ENCODE measurements at regions not wholly inside any gene's neighbourhood (a gene's known extent, or its start where the extent isn't known, plus 50 kb on each side); places are given as distances from the start of the nearest gene placed in this dataset.

GRCh38 chr12:67827820-67828383, 161.3 kb upstream of the IFNG-AS1 start:
- Mint-ChIP-seq H3K9me3 (no peaks in the 10 kb centered on the region), H3K27me3 (no peaks in the 10 kb centered on the region), H3K4me1 (ENCODE audit: low read depth) (peaks cover 17% of the 10 kb centered on the region), H3K4me3 (peak overlapping the region; percentile 66), H3K36me3 (ENCODE audit: low read depth) (no peaks in the 10 kb centered on the region), H3K27ac (peak overlapping the region; percentile 85)

GRCh38 chr12:67829896-67830295, 159.4 kb upstream of the IFNG-AS1 start:
- no peak overlapping the region for H3K27ac Mint-ChIP-seq
- H3K4me1 Mint-ChIP-seq (ENCODE audit: low read depth): peaks cover 17% of the 10 kb centered on the region
- H3K27me3 Mint-ChIP-seq: no peaks in the 10 kb centered on the region
- no peaks in the 10 kb centered on the region for H3K36me3 Mint-ChIP-seq (ENCODE audit: low read depth)
- H3K4me3 Mint-ChIP-seq: no peak overlapping the region
- H3K9me3 Mint-ChIP-seq: no peaks in the 10 kb centered on the region

- Mint-ChIP-seq H3K27me3 (no peaks in the 10 kb centered on the region), H3K4me1 (ENCODE audit: low read depth) (peaks cover 17% of the 10 kb centered on the region), H3K36me3 (ENCODE audit: low read depth) (no peaks in the 10 kb centered on the region), H3K9me3 (peaks cover under 1% of the 10 kb centered on the region), H3K4me3 (no peak overlapping the region), H3K27ac (no peak overlapping the region)
Observed at GRCh38 chr12:67832155-67832554, 157.1 kb upstream of the IFNG-AS1 start.

- H3K27ac Mint-ChIP-seq: no peak overlapping the region
- peaks cover 8% of the 10 kb centered on the region for H3K9me3 Mint-ChIP-seq
- no peak overlapping the region for H3K4me3 Mint-ChIP-seq
- peaks cover 3% of the 10 kb centered on the region for H3K4me1 Mint-ChIP-seq (ENCODE audit: low read depth)
- no peaks in the 10 kb centered on the region for H3K36me3 Mint-ChIP-seq (ENCODE audit: low read depth)
- no peaks in the 10 kb centered on the region for H3K27me3 Mint-ChIP-seq
Observed at GRCh38 chr12:67833602-67834001, 155.6 kb upstream of the IFNG-AS1 start.

- H3K27me3 Mint-ChIP-seq: no peaks in the 10 kb centered on the region
- no peak overlapping the region for H3K27ac Mint-ChIP-seq
- peaks cover 13% of the 10 kb centered on the region for H3K9me3 Mint-ChIP-seq
- H3K4me3 Mint-ChIP-seq: no peak overlapping the region
- H3K4me1 Mint-ChIP-seq (ENCODE audit: low read depth): no peaks in the 10 kb centered on the region
- no peaks in the 10 kb centered on the region for H3K36me3 Mint-ChIP-seq (ENCODE audit: low read depth)
Observed at GRCh38 chr12:67837876-67838275, 151.4 kb upstream of the IFNG-AS1 start.

- no peaks in the 10 kb centered on the region for H3K36me3 Mint-ChIP-seq (ENCODE audit: low read depth)
Observed at GRCh38 chr12:67842124-67842523, 147.1 kb upstream of the IFNG-AS1 start.

DNA sequence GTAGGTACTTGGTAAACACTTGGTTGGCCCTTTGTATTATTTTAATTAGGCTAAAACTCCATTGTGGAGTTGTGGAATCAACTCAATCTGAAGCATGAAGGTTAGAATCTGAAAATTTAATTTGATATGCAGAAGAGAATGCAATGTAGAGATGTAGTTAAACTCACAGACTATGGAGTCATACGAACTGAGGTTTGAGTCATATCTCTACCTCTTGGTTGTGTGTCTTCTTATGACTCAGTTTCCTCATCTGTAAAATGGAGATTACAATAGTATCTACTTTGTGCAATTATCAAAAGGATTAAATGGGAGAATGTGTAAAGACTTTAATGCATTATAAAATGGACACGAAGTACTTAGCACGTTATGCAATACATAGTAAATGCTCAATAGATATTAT, 146.0 kb upstream of the IFNG-AS1 start:
- Mint-ChIP-seq H3K4me3 (no peak overlapping the region), H3K4me1 (ENCODE audit: low read depth) (peaks cover 3% of the 10 kb centered on the region), H3K27ac (no peak overlapping the region), H3K36me3 (ENCODE audit: low read depth) (no peaks in the 10 kb centered on the region), H3K9me3 (peaks cover 6% of the 10 kb centered on the region), H3K27me3 (no peaks in the 10 kb centered on the region)

More at GRCh38 chr12:67842124-67842523, 147.1 kb upstream of the IFNG-AS1 start:
- Mint-ChIP-seq H3K9me3 (peaks cover 12% of the 10 kb centered on the region), H3K27me3 (no peaks in the 10 kb centered on the region), H3K4me3 (no peak overlapping the region), H3K4me1 (ENCODE audit: low read depth) (peaks cover 3% of the 10 kb centered on the region), H3K27ac (no peak overlapping the region)

DNA sequence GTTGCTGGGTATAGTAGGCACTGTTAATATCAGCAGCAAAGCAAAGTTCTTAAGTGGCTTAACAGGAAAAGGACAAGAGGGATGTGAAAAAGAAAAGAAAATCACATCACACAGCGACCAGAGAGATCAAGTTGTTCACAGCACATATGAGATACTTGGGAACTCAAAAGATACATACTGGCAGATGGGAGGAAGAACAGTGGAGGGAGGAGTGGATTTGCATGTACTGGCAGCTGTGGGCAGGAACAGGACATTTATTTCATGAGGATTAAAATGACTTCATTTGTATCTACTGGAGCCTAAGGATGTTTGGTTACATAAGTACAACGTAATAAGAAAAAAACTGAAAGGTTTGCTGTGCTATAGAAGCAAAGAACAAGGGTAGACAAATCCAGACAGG, 136.5 kb upstream of the IFNG-AS1 start:
- H3K27ac Mint-ChIP-seq: no peak overlapping the region
- peaks cover 6% of the 10 kb centered on the region for H3K27me3 Mint-ChIP-seq
- no peaks in the 10 kb centered on the region for H3K36me3 Mint-ChIP-seq (ENCODE audit: low read depth)
- no peak overlapping the region for H3K4me3 Mint-ChIP-seq
- no peaks in the 10 kb centered on the region for H3K4me1 Mint-ChIP-seq (ENCODE audit: low read depth)
- H3K9me3 Mint-ChIP-seq: no peaks in the 10 kb centered on the region

- Mint-ChIP-seq H3K27ac (no peak overlapping the region), H3K9me3 (no peaks in the 10 kb centered on the region), H3K27me3 (peaks cover 6% of the 10 kb centered on the region), H3K4me1 (ENCODE audit: low read depth) (no peaks in the 10 kb centered on the region), H3K36me3 (ENCODE audit: low read depth) (no peaks in the 10 kb centered on the region), H3K4me3 (no peak overlapping the region)
Observed at GRCh38 chr12:67853204-67853603, 136.0 kb upstream of the IFNG-AS1 start.

DNA sequence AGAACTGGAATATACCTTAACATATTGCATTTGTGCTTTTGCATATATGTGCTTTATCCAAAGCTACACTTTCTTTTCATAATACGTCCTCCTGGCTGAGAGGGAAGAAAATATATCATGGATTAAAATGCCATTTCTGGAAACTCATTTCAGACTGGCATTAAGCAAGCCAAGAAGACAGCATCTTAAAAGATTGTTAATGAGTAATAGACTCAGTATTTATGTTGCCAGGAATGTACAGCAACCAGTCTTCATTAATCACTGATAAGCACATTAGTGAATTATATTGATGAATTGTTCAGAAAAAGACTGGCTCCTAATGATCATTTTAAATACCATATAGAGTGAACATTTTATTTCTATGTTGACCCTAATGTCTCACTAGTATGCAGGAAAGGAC, 134.9 kb upstream of the IFNG-AS1 start:
- peaks cover 6% of the 10 kb centered on the region for H3K27me3 Mint-ChIP-seq
- no peak overlapping the region for H3K4me3 Mint-ChIP-seq
- no peaks in the 10 kb centered on the region for H3K4me1 Mint-ChIP-seq (ENCODE audit: low read depth)
- H3K36me3 Mint-ChIP-seq (ENCODE audit: low read depth): no peaks in the 10 kb centered on the region
- no peak overlapping the region for H3K27ac Mint-ChIP-seq
- no peaks in the 10 kb centered on the region for H3K9me3 Mint-ChIP-seq

DNA sequence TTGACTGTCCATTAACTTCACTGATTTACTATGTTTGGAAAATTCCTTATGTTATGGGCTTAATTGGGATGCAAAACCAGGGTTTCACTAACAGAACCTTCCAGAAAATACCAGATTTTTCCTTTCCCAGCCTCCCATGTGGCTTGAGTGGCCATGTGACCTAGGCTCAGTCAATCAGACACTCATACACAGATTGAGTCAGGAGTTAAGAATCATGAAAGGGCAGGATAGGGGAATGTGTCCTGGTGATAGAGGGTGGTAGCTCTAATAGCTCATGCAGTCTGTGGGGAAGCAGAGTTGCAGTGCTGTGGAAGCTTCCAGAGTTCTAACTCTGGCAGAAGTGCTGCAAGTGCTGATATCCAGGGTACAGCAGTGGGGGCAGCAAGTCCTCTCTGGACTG, 134.1 kb upstream of the IFNG-AS1 start:
- Mint-ChIP-seq H3K4me3 (no peak overlapping the region), H3K9me3 (no peaks in the 10 kb centered on the region), H3K27ac (no peak overlapping the region), H3K4me1 (ENCODE audit: low read depth) (no peaks in the 10 kb centered on the region), H3K27me3 (peaks cover 6% of the 10 kb centered on the region), H3K36me3 (ENCODE audit: low read depth) (no peaks in the 10 kb centered on the region)

DNA sequence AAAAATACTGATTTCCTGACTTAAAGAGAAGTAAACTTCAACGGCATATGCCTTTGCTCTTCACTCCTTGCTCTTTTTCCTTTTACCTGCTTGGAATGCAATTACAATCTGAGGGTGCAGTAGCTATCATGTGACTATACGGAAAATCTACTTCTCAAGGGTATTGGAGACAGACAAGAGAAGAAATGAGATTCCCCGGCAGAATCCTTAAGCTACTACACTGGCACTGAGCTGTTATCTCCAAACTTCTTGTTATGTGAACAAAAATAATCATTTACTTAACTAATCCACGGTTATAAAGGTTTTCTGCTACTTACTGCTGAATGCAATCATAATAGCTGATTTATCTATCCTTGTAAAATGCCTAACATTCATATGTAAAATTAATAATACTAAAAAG, 118.0 kb upstream of the IFNG-AS1 start:
- peaks cover 16% of the 10 kb centered on the region for H3K9me3 Mint-ChIP-seq
- H3K4me1 Mint-ChIP-seq (ENCODE audit: low read depth): peaks cover 3% of the 10 kb centered on the region
- H3K27ac Mint-ChIP-seq: no peak overlapping the region
- H3K27me3 Mint-ChIP-seq: no peaks in the 10 kb centered on the region
- H3K4me3 Mint-ChIP-seq: no peak overlapping the region
- peaks cover 2% of the 10 kb centered on the region for H3K36me3 Mint-ChIP-seq (ENCODE audit: low read depth)

- no peak overlapping the region for H3K27ac Mint-ChIP-seq
- H3K9me3 Mint-ChIP-seq: peaks cover 22% of the 10 kb centered on the region
- peaks cover 1% of the 10 kb centered on the region for H3K27me3 Mint-ChIP-seq
- H3K4me3 Mint-ChIP-seq: no peak overlapping the region
- H3K4me1 Mint-ChIP-seq (ENCODE audit: low read depth): peaks cover 3% of the 10 kb centered on the region
- H3K36me3 Mint-ChIP-seq (ENCODE audit: low read depth): peaks cover 5% of the 10 kb centered on the region
Observed at GRCh38 chr12:67873355-67873754, 115.9 kb upstream of the IFNG-AS1 start.

GRCh38 chr12:67876305-67876915, 112.8 kb upstream of the IFNG-AS1 start:
- H3K4me1 Mint-ChIP-seq (ENCODE audit: low read depth): peaks cover 4% of the 10 kb centered on the region
- H3K27ac Mint-ChIP-seq: no peak overlapping the region
- peaks cover 19% of the 10 kb centered on the region for H3K9me3 Mint-ChIP-seq
- H3K27me3 Mint-ChIP-seq: peaks cover 3% of the 10 kb centered on the region
- peaks cover 5% of the 10 kb centered on the region for H3K36me3 Mint-ChIP-seq (ENCODE audit: low read depth)
- no peak overlapping the region for H3K4me3 Mint-ChIP-seq

DNA sequence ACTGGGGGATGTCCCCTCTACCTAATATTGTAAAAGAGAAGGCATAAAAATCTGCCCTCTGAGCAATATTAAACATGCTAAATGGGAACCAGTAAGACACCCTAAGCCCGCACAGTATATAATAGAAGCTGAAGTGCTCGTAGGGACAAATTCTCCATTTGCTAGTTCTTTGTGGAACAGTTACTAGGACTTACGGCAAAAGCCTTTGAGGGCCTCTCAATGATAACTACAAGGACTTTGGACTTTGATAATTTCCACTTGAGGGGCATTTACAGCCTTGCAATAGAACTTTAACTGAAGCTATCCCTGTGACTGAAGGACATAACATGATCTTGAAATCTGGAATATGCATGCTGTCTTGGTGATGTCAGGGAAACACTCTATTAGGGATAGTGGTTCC, 111.5 kb upstream of the IFNG-AS1 start:
- H3K4me3 Mint-ChIP-seq: no peak overlapping the region
- no peak overlapping the region for H3K27ac Mint-ChIP-seq
- H3K4me1 Mint-ChIP-seq (ENCODE audit: low read depth): peaks cover 11% of the 10 kb centered on the region
- H3K36me3 Mint-ChIP-seq (ENCODE audit: low read depth): peaks cover 5% of the 10 kb centered on the region
- H3K27me3 Mint-ChIP-seq: peaks cover 7% of the 10 kb centered on the region
- peaks cover 19% of the 10 kb centered on the region for H3K9me3 Mint-ChIP-seq

DNA sequence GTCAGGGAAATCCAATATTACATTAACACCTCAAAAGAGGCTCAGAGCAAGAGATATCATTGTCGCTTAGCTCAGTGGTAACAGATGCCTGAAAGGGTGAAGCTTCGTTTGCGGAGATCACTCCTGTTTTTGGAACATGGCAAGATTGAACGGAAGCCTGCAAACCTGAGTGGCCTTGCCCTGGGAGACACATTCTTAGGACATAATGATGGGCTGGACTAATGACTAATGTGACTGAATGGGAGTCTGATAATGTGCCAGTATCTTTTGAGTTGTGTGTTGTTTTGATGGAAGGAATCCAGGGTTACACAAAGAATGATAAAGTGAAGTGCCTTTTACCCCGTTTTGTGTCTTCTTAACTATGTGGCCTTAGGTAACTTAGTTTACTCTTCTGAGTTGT, 109.3 kb upstream of the IFNG-AS1 start:
- H3K4me3 Mint-ChIP-seq: no peak overlapping the region
- H3K27ac Mint-ChIP-seq: no peak overlapping the region
- H3K9me3 Mint-ChIP-seq: peaks cover 12% of the 10 kb centered on the region
- peaks cover 5% of the 10 kb centered on the region for H3K36me3 Mint-ChIP-seq (ENCODE audit: low read depth)
- peaks cover 8% of the 10 kb centered on the region for H3K4me1 Mint-ChIP-seq (ENCODE audit: low read depth)
- peaks cover 7% of the 10 kb centered on the region for H3K27me3 Mint-ChIP-seq
